ENCODE measurements at regions not wholly inside any gene's neighbourhood (a gene's known extent, or its start where the extent isn't known, plus 50 kb on each side); places are given as distances from the start of the nearest gene placed in this dataset.

- DNase-seq = no peak
- intact Hi-C loops (cut with DNase I) = loop anchor here (10.0 kb wide), 1 partner anchor 204 kb away; no protein-coding TSS in a partner anchor
- ATAC-seq (ENCODE audit: poor library complexity) = no peak
Measured at GRCh38 chr13:39269004-39269403, 230.7 kb downstream of the NHLRC3 start.

DNA sequence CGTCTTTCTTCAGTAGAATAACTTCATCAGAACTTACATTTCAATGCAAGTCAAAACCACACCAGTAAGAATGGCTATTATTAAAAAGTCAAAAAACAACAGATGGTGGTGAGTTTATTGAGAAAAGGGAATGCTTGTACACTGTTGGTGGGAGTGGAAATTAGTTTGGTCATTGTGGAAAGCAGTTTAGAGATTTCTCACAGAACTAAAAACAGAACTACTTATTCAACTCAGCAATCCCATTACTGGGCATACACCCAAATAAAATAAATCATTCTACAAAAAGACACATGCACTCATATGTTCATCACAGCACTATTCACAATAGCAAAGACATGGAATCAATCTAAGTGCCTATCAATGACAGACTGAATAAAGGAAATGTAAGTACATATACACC is 231.2 kb downstream of the NHLRC3 start:
- peak; percentile 52 for ATAC-seq (ENCODE audit: poor library complexity)
- no peak for DNase-seq
- intact Hi-C loops (cut with DNase I) = loop anchor here (10.0 kb wide), 1 partner anchor 205 kb away; no protein-coding TSS in a partner anchor

DNA sequence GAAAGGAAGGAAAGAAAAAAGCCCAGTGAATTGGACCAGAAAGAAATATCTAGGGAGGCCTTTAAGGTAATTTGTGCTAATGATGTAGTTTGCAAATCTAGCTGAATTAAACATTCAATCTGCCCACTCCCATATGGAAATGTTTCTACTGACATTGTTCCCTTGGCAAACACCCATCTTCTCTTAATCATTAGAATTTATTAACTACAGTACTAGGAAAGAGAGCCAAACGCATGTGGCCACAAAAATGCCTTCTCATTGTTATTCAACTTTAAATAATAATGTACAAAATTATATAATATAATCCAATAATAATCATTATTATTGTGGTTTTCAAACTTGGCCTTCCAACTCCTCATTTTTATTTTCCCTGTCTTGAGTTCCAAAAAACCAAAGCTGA is 234.7 kb downstream of the NHLRC3 start:
- intact Hi-C loops (cut with DNase I) = no loop called here
- DNase-seq (no peak), ATAC-seq (ENCODE audit: poor library complexity) (no peak)

GRCh38 chr13:39273953-39274738 is 235.9 kb downstream of the NHLRC3 start:
- intact Hi-C loops (cut with DNase I) = no loop called here
- ATAC-seq (ENCODE audit: poor library complexity) = peak; percentile 66

GRCh38 chr13:39274739-39275325 is 236.6 kb downstream of the NHLRC3 start:
- intact Hi-C loops (cut with DNase I) = no loop called here
- no peak for ATAC-seq (ENCODE audit: poor library complexity)
- DNase-seq = no peak

More at GRCh38 chr13:39273953-39274738, 235.9 kb downstream of the NHLRC3 start:
- DNase-seq = no peak

GRCh38 chr13:39279077-39279476 is 240.8 kb downstream of the NHLRC3 start:
- intact Hi-C loops (cut with DNase I) = no loop called here
- DNase-seq (no peak), ATAC-seq (ENCODE audit: poor library complexity) (no peak)

DNA sequence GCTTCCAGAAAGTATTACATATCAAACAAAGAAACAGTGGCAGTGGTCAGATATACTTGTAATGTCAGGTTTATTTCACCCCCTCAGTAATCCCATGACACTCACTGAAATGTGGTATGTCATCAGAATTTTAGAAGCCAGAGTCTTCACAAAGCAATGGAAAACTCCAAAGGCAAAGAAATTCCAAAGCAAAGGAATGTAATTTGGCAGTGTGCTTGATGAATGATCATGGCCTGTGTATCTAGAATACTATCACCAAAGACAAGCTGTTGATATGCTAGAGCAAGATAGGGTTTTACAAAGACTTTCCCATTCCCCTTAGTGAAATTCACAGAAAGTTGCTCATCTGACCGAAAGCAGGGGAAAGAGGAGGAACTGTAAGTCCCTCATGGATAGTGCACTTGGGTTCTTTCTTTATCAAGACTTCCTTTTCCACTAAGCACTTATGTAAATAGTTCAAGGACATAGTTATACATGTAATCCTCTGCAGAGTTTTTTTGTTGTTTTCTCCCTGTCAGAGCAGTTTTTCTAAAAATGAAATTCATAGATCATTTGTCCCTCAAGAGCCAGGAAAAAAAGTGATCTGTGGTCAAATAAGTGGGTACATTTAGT is 243.4 kb downstream of the NHLRC3 start:
- DNase-seq = no peak
- intact Hi-C loops (cut with DNase I) = no loop called here
- ATAC-seq (ENCODE audit: poor library complexity) = peak; percentile 57

DNA sequence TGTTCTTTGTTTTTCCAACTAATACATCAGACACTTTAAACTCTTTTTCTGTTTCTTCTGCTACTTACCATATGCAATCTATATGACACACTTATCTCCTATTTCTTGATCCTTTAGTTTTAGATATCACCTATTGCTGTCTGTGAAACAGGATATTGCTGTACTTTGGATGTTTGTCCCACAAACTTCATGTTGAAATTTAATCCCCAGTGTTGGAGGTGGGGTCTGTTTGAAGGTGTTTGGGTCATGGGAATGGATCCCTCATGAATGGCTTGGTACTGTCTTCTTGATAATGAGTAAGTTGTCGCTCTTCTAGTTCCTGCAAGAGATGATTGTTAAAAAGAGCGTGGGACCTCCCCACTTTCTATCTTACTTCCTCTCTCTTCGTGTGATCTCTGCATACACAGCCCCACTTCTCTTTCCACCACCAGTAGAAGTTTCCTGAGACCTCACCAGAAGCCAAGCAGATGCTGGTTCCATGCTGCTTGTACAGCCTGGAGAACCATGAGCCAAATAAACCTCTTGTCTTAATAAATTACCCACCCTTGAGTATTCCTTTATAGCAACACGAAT is 244.2 kb downstream of the NHLRC3 start:
- intact Hi-C loops (cut with DNase I) = no loop called here
- DNase-seq (no peak), ATAC-seq (ENCODE audit: poor library complexity) (no peak)

GRCh38 chr13:39283072-39283471 is 244.8 kb downstream of the NHLRC3 start:
- ATAC-seq (ENCODE audit: poor library complexity) = no peak
- no peak for DNase-seq
- intact Hi-C loops (cut with DNase I) = no loop called here

- intact Hi-C loops (cut with DNase I) = no loop called here
- ATAC-seq (ENCODE audit: poor library complexity) = peak; percentile 76
- DNase-seq = no peak
Measured at GRCh38 chr13:39284801-39285388, 246.6 kb downstream of the NHLRC3 start.
